A673 (cell line): ENCODE measurements at regions not wholly inside any gene's neighbourhood (a gene's known extent, or its start where the extent isn't known, plus 50 kb on each side); places are given as distances from the start of the nearest gene placed in this dataset.
"Not testable (repeated sequence)": the region's sequence is repeated elsewhere in the genome, so short reads cannot be mapped to it uniquely, and the experiment has no call there.

Experiments
- BruUV-seq: library from RNA; stranded (reverse); fragments of 400-500 nt; replicated peaks from 2 replicates; lab custom pipeline; 2021; lab: Mats Ljungman, UMichigan
- CTCF ChIA-PET: fragments of 300-600 bp; sonication (Branson Sonifier 250); formaldehyde crosslinking; loops from one replicate; lab custom pipeline; 2022; ENCODE audit warnings: antibody characterized with exemption; lab: Charles Lee
- POLR2A ChIA-PET: fragments of 300-600 bp; sonication (Branson Sonifier 250); formaldehyde crosslinking; loops from one replicate; lab custom pipeline; 2022; ENCODE audit warnings: antibody characterized with exemption; ENCODE audit not compliant: low non-redundant PET; lab: Charles Lee
- DNase-seq: peaks from one replicate; pipeline ENCODE4 v3.0.0-alpha.2; 2015; ENCODE audit warnings: low spot score
- H3K27ac ChIP-seq: fragments of 200-600 bp; sonication (generic); 2 replicates; pipeline ENCODE4 v1.5.1; 2016; ENCODE audit warnings: mixed run types, low read depth, mild to moderate bottlenecking, mixed read lengths, antibody characterized with exemption, low read length; ENCODE audit not compliant: poor library complexity, severe bottlenecking
- H3K27me3 ChIP-seq: fragments of 200-600 bp; sonication (generic); replicated peaks from 2 replicates; pipeline ENCODE4 v1.6.1; 2017; ENCODE audit warnings: mixed run types, low read depth, mild to moderate bottlenecking, mixed read lengths, antibody characterized with exemption, low read length; ENCODE audit not compliant: insufficient read depth, poor library complexity
- H3K36me3 ChIP-seq: fragments of 200-600 bp; sonication (generic); 2 replicates; pipeline ENCODE4 v1.6.1; 2016; ENCODE audit warnings: mixed run types, mild to moderate bottlenecking, mixed read lengths, antibody characterized with exemption, low read length; ENCODE audit not compliant: insufficient read depth, poor library complexity, severe bottlenecking
- H3K4me1 ChIP-seq: fragments of 200-600 bp; sonication (generic); 2 replicates; pipeline ENCODE4 v1.6.1; 2017; ENCODE audit warnings: mixed run types, mild to moderate bottlenecking, mixed read lengths, antibody characterized with exemption, low read length; ENCODE audit not compliant: insufficient read depth, poor library complexity, severe bottlenecking
- H3K4me3 ChIP-seq: fragments of 200-600 bp; sonication (generic); 2 replicates; pipeline ENCODE4 v1.5.1; 2016; ENCODE audit warnings: low read depth, mixed run types, mild to moderate bottlenecking, mixed read lengths, low read length; ENCODE audit not compliant: poor library complexity, severe bottlenecking
- H3K9me3 ChIP-seq: fragments of 200-600 bp; sonication (generic); 2 replicates; pipeline ENCODE4 v1.6.1; 2016; ENCODE audit warnings: mixed run types, low read depth, mild to moderate bottlenecking, mixed read lengths, antibody characterized with exemption, low read length; ENCODE audit not compliant: poor library complexity, severe bottlenecking
- EZH2 ChIP-seq: fragments of 200-600 bp; sonication (generic); IDR thresholded peaks from 2 replicates; pipeline ENCODE4 v1.6.1; 2017; ENCODE audit warnings: borderline replicate concordance, low read depth, mild to moderate bottlenecking, mixed read lengths, antibody characterized with exemption, low read length; ENCODE audit not compliant: poor library complexity, severe bottlenecking
- intact Hi-C: fragments of 100-400 bp; cut with micrococcal nuclease; formaldehyde crosslinking; loops from one replicate; pipeline ENCODE4 v1.10.0; 2022; ENCODE audit not compliant: unreplicated experiment
- TF ChIP-seq, protein P1 (sequence below): fragments of 300-800, 200-600 bp; sonication (generic); conservative IDR thresholded peaks from 2 replicates; pipeline ENCODE4 v1.5.1; 2017; ENCODE audit warnings: low read depth, mild to moderate bottlenecking, antibody characterized with exemption, low read length, moderate library complexity, mixed read lengths

DNA sequence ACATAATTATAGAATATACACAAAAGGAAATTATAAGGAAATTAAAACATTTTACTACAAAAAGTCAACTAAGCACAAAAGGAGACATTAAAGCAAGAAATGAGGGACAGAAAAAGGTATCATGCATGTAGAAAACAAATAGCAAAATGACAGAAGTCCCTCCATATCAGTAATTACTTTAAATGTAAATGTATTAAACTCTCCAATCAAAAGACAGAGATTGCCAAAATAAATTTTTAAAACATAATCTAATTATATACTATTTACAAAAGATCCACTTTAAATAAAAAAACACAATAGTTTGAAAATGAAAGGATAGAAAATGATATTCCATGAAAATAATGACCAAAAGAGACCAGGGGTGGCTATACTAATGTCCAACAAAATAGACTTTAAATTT lies 123.7 kb downstream of the MEX3B start:
- Histone ChIP-seq H3K4me1 (no peaks in the 10 kb centered on the region), H3K27me3 (no peaks in the 10 kb centered on the region), H3K4me3 (no peak overlapping the region), H3K36me3 (no peaks in the 10 kb centered on the region), H3K27ac (no peak overlapping the region), H3K9me3 (peaks cover 19% of the 10 kb centered on the region)
- DNase-seq, result no peak
- intact Hi-C loops, result no loop called here
- POLR2A ChIA-PET, result no interaction called here
- TF ChIP-seq, protein P1, sequence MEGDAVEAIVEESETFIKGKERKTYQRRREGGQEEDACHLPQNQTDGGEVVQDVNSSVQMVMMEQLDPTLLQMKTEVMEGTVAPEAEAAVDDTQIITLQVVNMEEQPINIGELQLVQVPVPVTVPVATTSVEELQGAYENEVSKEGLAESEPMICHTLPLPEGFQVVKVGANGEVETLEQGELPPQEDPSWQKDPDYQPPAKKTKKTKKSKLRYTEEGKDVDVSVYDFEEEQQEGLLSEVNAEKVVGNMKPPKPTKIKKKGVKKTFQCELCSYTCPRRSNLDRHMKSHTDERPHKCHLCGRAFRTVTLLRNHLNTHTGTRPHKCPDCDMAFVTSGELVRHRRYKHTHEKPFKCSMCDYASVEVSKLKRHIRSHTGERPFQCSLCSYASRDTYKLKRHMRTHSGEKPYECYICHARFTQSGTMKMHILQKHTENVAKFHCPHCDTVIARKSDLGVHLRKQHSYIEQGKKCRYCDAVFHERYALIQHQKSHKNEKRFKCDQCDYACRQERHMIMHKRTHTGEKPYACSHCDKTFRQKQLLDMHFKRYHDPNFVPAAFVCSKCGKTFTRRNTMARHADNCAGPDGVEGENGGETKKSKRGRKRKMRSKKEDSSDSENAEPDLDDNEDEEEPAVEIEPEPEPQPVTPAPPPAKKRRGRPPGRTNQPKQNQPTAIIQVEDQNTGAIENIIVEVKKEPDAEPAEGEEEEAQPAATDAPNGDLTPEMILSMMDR, result no peak
- BruUV-seq, result no TSS peak
- CTCF ChIA-PET, result no interaction called here

DNA sequence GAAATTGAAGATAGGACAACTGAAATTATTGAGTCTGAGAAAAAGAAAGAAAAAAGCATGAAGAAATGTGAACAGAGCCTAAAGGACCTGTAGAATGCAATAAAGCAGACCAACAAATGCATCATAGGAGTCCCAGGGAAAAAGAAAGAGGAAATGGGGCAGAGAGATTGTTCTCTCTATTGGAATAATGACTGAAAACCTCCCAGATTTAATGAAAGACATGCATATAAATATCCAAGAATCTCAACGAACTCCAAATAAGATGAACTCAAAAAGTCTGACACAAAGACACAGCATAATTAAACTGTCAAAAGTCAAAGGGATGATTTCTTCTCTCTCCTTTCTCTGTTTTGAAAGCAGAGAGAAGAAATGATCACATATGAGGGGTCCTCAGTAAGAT lies 124.7 kb downstream of the MEX3B start:
- POLR2A ChIA-PET, result no interaction called here
- no peak for DNase-seq
- Histone ChIP-seq H3K4me3 (no peak overlapping the region), H3K9me3 (peaks cover 19% of the 10 kb centered on the region), H3K27ac (no peak overlapping the region), H3K27me3 (no peaks in the 10 kb centered on the region), H3K36me3 (no peaks in the 10 kb centered on the region), H3K4me1 (no peaks in the 10 kb centered on the region)
- CTCF ChIA-PET, result no interaction called here
- intact Hi-C loops, result no loop called here
- BruUV-seq, result no TSS peak
- TF ChIP-seq, protein P1, result no peak
- TF ChIP-seq EZH2, result no peak

DNA sequence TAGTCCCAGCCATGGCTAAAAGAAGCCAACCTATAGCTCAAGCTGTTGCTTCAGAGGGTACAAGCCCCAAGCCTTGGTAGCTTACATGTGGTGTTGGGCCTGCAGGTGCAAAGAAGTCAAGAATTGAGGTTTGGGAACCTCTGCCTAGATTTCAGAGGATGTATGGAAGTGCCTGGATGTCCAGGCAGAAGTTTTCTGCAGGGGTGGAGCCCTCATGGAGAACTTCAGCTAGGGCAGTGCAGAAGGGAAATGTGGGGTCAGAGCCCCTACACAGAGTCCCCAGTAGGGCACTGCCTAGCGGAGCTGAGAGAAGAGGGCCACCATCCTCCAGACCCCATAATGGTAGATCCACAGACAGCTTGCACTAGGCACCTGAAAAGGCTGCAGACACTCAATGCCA lies 127.1 kb downstream of the MEX3B start:
- H3K4me1 ChIP-seq, H3K27me3 ChIP-seq, H3K27ac ChIP-seq, POLR2A ChIA-PET, intact Hi-C loops, H3K4me3 ChIP-seq, DNase-seq, CTCF ChIA-PET, H3K36me3 ChIP-seq, BruUV-seq: not testable (repeated sequence)
- peaks cover 19% of the 10 kb centered on the region for H3K9me3 ChIP-seq

DNA sequence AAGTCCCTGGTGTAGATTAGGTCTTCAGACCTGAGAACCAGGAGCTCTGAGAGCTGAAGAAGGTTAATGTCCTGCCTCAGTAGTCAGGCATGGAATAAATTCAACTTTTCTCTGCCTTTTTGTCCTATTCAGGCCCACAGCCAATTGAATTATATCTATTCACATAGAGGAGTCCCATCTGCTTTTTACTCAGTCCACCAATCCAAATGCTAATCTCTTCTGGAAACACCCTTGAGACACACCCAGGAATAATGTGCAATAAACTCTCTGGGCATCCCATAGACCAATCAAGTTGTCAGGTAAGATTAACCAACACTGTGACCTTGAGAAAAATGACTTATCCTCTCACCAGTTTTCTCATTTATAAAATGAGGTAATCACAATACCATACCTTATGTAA lies 129.4 kb downstream of the MEX3B start:
- BruUV-seq, result no TSS peak
- POLR2A ChIA-PET, result no interaction called here
- DNase-seq, result no peak
- Histone ChIP-seq H3K9me3 (peaks cover 12% of the 10 kb centered on the region), H3K36me3 (no peaks in the 10 kb centered on the region), H3K4me3 (no peak overlapping the region), H3K4me1 (no peaks in the 10 kb centered on the region), H3K27me3 (no peaks in the 10 kb centered on the region), H3K27ac (no peak overlapping the region)
- TF ChIP-seq, protein P1, result no peak
- no peak for TF ChIP-seq EZH2
- CTCF ChIA-PET, result no interaction called here
- intact Hi-C loops, result no loop called here
